Esophagus mucosa (tissue), 1 donor: ENCODE measurements at regions not wholly inside any gene's neighbourhood (a gene's known extent, or its start where the extent isn't known, plus 50 kb on each side); places are given as distances from the start of the nearest gene placed in this dataset.
"Not testable (repeated sequence)": the region's sequence is repeated elsewhere in the genome, so short reads cannot be mapped to it uniquely, and the experiment has no call there.

Experiments
- ATAC-seq: fragments of 200-7000 bp; cut with Tn5 transposase; one replicate; pipeline ENCODE4 v1.9.1; 2020
- donor health status: DM: yes; HTN: yes; CAD: no.

DNA sequence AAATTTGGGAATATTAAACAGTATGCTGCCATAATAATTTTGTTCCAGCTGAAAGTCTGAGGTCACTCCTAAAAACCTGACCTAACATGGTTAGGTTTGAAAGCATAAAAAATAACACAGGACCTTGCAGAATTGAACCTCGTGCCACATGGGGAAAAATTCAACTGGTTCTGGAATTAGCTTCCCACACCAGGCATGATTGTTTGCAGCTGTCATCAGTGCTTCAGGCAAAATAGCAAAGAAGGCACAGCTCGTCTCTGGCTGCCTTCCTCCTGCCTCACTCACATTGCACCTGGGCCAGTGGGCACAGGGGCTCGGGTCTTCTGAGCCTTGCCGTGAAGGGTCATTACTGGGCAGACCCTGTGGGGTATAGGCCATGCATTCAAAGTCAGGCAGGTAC lies 153.8 kb upstream of the ARHGAP20 start:
- peak; percentile 8 for ATAC-seq

GRCh38 chr11:110862407-110862806 lies 150.2 kb upstream of the ARHGAP20 start:
- no peak for ATAC-seq

DNA sequence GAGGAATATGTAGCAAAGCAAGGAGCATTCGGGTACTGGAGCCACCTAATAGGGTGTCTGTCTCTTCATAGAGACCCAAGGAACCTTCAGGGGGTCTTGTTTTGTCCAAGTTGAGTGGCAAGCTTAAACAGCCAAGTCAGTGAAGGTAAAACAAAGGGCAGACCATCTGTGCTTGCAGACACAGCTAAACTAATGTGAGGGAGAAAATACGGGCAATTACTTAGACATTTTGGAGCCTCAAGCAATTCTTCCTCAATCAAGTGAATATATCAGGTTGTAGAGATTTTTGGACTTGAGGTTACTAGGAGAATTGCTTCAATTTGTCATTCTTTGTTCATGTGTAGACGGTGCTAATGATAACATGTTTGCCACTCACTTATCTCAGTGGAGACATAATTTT lies 148.2 kb upstream of the ARHGAP20 start:
- no peak for ATAC-seq

DNA sequence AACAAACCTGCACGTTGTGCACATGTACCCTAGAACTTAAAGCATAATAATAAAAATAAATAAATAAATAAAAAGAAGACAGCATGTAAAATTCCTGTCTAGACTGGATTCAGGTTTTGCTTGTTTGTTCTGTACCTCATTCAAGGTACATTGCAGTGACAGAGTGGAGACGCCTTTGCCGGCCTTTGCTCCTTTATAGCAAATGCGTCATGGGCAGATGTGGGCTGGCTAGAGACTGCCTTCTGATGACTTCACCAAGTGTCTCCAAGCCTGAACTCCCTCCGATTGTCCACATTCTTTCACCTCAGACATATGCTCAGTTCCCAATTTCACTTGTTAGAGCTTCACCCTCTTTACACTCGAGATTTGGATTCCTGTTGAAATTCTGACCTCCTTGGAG lies 147.8 kb upstream of the ARHGAP20 start:
- peak; percentile 80 for ATAC-seq

DNA sequence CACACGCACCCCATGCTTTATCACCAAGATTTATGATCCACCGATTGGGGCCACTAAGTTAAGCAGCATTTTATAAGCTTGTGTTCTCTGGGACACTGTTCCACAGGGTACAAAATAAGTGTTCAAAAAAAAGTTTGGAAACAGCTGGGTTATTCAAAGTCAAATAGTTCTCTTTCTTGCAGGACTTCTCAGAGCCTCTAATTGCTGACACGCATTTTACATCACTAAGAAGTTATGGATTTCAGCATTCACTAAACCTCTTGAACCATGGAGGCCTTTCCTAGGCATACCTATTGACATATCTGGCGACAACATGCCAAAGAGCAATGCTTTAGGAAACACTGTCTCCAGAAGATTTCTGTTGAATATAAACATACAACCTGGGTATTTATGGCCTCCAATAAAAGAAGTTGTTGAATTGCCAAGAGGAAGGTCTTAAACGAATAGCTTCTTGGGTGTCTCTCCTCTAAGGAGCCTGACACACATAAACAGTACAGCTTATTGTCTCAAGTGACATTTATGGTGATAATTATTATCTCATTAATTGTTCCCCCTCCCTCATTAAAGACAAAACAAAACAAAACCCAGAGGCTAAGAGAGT lies 147.1 kb upstream of the ARHGAP20 start:
- no peak for ATAC-seq

- ATAC-seq, result peak; percentile 77
Measured at GRCh38 chr11:110858547-110858921, 146.3 kb upstream of the ARHGAP20 start.

DNA sequence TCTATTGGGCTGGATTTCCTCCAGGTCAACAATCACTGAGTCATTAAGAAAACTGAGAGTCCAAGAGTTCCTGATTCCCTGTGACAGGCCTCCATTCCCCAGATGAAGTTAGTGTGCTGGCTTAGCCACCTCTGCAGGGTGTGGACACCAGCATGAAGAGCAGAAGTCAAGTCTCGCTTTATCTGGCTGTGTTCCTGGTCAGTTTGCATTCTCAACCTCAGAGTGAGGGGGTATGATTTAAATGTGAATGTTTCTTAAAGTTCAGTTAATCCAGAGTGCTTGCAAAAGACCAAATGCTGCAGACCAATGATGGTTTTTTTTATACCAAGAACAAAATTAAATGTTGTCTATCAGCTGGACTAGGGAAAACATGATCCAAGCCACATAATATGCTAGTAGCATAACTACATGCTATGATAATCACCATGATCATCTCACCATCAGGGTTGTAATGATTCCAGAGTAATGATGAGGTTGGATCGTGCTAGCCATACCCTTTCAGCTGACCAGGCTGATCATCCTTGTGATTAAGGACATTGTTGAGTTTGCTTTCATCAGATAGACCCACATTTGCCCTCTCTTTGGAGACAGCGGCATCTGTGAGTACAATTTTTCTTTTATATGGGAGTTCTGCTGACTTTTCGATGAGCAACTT lies 145.8 kb upstream of the ARHGAP20 start:
- peak; percentile 71 for ATAC-seq

- no peak for ATAC-seq
Measured at GRCh38 chr11:110856996-110857812, 145.0 kb upstream of the ARHGAP20 start.

GRCh38 chr11:110856340-110856739 lies 144.1 kb upstream of the ARHGAP20 start:
- ATAC-seq, result no peak

- ATAC-seq, result no peak
Measured at GRCh38 chr11:110855191-110855590, 143.0 kb upstream of the ARHGAP20 start.

DNA sequence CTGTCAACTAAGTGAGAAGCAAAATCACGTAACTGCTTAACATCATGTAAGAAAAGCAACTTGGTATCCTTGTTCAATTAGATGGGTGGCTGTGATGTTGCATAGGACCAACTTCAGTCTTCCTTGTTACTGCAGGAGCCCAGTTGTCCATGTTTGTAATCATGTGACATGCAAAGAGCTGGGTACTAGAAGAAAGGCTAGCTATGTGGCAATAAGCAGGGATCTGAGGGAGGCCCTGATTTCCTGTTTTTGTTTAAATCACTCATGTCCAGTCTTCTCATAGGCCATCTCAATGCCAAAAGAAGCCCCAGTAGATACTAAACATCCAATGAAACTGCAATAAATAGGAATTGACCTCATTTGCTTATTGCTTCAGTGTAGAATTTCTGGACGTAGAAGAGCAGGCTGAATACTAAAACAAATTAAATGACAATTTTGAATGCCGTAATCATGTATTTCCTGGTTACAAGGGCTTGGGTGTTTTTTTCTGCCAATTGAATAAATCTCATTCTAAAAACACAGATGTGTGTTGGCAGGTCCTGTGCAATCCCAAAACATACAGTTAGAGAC lies 140.8 kb upstream of the ARHGAP20 start:
- no peak for ATAC-seq

- no peak for ATAC-seq
Measured at GRCh38 chr11:110850846-110851245, 138.6 kb upstream of the ARHGAP20 start.

- ATAC-seq, result not testable (repeated sequence)
Measured at GRCh38 chr11:110843053-110843452, 130.8 kb upstream of the ARHGAP20 start.

GRCh38 chr11:110838808-110839207 lies 126.6 kb upstream of the ARHGAP20 start:
- no peak for ATAC-seq

GRCh38 chr11:110837603-110838002 lies 125.4 kb upstream of the ARHGAP20 start:
- no peak for ATAC-seq

DNA sequence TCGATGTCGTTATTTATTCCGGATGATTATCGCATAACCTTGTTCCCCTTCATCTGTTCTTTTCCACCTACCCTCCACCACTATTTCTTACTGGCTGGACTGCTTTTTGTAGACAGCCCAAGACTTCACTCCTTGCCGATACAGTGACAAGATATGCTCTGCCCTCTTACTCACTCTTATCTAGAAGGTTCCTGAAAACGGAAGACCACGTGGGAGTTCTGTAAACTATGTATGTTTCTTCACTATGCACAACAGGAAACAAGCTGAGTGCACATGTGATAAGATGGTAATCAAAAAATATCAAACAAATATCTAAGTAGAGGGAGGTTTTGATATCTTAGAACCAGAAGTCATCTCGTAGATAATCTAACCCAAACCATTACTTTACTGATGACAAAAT lies 122.9 kb upstream of the ARHGAP20 start:
- no peak for ATAC-seq

DNA sequence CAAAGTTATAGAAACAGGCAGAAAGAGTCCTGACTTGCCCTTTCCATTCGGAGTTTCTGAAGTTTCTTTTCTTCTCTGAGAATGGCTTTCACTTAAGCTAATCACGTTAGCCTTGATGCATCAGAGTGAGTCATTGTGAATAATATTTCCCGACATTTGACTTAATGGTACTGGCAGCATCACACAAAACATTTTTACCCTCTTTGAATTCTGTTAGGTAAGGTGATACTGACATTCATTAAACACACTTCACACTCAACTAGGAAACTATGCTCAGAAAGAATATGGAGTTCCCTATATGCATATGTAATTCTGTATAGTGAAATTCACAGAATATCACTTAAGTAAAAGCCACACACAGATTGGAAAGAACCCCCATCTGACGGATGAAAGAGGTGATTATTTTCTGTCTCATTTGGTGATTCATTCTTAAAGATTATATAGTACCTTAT lies 120.8 kb upstream of the ARHGAP20 start:
- ATAC-seq, result peak; percentile 74

GRCh38 chr11:110832539-110832938 lies 120.3 kb upstream of the ARHGAP20 start:
- ATAC-seq, result peak; percentile 9

DNA sequence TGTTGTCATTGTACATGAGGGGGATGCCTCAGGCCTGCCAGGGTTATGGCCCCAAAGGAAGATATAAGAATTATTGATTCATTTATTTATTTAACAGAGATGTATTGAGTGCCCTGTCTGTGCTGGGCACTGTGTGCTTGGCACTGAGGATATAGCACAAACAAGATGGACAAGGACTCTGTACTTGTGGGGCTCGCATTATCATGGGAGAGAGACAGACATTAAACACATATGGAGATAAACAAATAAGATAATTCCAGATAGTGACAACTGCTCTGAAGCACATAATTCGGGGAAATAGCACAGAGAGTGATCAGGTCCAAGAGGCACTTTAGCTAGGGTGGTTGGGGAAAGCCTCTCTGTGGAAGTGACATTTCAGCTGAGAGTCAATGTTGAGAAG lies 119.8 kb upstream of the ARHGAP20 start:
- ATAC-seq, result no peak

- peak; percentile 75 for ATAC-seq
Measured at GRCh38 chr11:110830747-110831146, 118.5 kb upstream of the ARHGAP20 start.

DNA sequence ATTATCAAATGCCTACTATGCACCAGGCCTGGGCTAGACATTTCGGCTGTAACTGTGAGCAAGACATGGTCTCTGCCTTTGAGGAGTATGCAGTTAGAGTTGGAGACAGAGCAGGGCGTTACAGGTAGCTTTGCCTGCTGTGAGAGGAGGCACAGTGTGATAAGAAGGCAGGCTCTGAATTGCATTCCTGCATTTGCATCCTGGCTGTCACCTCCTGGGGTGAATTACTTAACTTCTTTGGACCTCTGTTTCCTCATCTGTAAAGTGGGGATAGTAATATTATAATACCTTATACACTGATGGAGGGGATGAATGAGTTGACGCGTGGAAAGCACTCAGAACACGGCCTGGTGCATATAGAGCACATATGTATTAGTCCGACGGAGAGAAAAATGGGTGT lies 118.1 kb upstream of the ARHGAP20 start:
- no peak for ATAC-seq

- ATAC-seq, result no peak
Measured at GRCh38 chr11:110829873-110830272, 117.6 kb upstream of the ARHGAP20 start.

- ATAC-seq, result no peak
Measured at GRCh38 chr11:110828086-110828485, 115.8 kb upstream of the ARHGAP20 start.
